C4-2B (cell line): ENCODE measurements at regions not wholly inside any gene's neighbourhood (a gene's known extent, or its start where the extent isn't known, plus 50 kb on each side); places are given as distances from the start of the nearest gene placed in this dataset.

Experiments used
- H3K27ac ChIP-seq: fragments of 450-650 bp; 2 replicates; pipeline ENCODE4 v1.5.1; 2017
- ZFX ChIP-seq: fragments of 450-650 bp; IDR thresholded peaks from 2 replicates; pipeline ENCODE4 v1.6.1; 2017
- TF ChIP-seq, protein P1 (sequence below): fragments of 450-650 bp; conservative IDR thresholded peaks from 2 replicates; pipeline ENCODE4 v1.5.1; 2017; ENCODE audit warnings: mild to moderate bottlenecking

DNA sequence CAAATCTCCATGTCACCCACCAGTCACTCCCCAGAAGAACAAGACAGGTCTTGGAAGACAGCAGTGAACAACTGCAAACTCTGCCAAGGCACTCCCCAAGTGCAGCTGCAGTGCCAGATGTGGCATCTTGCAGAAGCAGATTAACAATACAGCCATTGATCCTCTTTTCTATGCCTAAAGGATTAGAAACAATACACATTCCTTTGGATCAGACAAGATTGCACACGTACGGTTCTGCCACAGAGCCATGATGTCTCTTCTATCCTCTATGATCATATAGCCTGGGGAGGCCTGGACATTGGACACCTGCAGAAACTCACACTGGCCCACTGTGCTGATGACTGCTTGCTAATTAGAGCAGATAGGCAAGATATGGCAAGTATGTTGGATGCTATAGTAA is 155.9 kb downstream of the MYLK4 start:
- TF ChIP-seq, protein P1, sequence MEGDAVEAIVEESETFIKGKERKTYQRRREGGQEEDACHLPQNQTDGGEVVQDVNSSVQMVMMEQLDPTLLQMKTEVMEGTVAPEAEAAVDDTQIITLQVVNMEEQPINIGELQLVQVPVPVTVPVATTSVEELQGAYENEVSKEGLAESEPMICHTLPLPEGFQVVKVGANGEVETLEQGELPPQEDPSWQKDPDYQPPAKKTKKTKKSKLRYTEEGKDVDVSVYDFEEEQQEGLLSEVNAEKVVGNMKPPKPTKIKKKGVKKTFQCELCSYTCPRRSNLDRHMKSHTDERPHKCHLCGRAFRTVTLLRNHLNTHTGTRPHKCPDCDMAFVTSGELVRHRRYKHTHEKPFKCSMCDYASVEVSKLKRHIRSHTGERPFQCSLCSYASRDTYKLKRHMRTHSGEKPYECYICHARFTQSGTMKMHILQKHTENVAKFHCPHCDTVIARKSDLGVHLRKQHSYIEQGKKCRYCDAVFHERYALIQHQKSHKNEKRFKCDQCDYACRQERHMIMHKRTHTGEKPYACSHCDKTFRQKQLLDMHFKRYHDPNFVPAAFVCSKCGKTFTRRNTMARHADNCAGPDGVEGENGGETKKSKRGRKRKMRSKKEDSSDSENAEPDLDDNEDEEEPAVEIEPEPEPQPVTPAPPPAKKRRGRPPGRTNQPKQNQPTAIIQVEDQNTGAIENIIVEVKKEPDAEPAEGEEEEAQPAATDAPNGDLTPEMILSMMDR: no peak
- no peak for TF ChIP-seq ZFX
- no peak overlapping the region for H3K27ac ChIP-seq

DNA sequence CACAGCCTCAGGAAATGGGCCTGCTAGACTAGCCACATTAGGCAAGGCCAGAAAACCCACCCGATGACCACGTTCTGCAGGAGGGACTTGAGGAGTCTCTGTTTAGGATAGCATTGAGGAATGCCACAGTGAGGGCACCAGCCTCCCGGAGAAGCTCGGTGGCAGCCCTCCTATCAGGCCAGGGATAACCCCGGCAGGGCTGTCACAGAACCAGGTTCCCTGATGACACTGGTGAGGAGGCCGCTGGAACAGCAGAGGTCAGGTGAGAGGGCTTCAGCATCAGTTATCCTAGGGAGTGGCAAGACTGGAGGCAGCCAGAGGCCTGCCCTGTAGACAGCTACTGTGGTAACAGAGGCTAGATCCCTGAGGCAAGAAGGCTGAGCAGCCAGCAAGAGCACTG is 157.6 kb downstream of the MYLK4 start:
- H3K27ac ChIP-seq: no peak overlapping the region
- no peak for TF ChIP-seq ZFX
- TF ChIP-seq, protein P1: no peak

DNA sequence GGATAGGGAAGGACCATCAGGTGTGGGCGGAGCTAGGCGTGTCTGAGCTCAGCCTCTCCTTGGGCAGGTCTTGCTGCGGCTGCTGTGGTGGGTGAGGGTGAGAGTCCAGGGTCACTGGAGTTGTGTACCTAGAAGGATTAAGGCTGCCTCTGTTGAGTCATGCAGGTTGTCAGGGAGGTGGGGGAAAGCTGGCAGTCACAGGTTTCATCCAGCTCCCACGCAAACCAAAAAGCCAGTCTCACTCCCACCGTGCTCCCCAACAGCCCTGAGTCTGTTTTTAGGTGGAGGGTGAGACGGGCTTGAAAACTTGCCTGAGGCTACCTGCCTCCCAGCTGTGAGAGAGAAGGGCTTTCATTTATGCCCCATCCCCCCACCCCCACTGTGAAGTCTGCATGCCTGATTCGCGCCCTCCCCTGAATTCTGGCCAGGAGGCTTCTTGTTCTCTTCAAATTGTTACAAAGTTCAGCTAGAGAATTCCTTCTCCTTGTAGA is 161.5 kb downstream of the MYLK4 start:
- no peak for TF ChIP-seq ZFX
- TF ChIP-seq, protein P1: no peak
- H3K27ac ChIP-seq: no peak overlapping the region

DNA sequence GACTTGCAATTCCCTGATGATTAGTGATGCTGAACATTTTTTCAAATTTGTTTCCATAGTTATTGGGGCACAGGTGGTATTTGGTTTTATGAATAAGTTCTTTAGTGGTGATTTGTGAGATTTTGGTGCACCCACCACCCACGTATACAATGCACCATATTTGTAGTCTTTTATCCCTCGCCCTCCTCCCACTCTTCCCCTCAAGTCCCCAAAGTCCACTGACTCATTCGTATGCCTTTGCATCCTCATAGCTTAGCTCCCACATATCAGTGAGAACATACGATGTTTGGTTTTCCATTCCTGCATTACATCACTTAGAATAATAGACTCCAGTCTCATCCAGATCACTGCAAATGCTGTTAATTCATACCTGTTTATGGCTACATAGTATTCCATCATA is 167.3 kb downstream of the MYLK4 start:
- no peak for TF ChIP-seq ZFX
- TF ChIP-seq, protein P1: no peak
- no peak overlapping the region for H3K27ac ChIP-seq

DNA sequence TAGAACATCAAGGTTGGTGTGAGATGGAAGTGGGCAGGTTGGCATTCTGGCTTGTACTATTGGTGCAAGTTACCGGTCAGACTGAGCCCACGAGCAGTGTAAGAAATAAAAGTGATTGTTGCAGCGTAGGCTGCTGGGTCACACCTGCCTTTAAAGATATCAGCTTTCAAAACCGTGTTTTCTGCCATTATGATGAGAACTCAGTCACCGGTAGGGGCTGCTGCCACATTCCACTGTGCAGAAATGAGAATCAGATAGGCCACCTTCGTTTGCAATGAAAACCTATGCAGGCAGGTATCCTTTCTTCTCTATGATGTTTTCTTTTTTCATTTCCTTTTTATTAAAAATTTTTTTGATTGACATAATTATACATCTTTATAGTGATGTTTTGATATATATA is 168.5 kb downstream of the MYLK4 start:
- TF ChIP-seq, protein P1: no peak
- TF ChIP-seq ZFX: no peak
- H3K27ac ChIP-seq: no peak overlapping the region

DNA sequence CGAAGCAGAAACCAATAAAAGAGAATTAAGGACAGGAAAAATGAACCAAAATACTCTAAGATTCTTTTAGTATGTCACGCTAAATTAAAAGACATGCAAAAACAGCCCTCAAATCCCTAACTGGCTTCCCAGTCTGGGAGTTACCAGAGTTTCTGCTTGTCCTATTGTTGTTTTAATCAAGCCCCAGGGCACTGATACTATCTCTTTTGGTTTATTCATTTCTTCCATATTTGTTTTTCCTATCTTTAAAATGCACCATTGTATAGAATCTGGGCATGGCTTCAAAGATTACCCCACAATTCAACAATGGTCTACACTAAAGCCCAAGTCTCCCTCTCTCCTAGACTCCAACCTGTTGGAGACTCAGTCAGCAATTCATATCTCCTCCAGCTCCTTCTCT is 169.1 kb downstream of the MYLK4 start:
- TF ChIP-seq, protein P1: no peak
- no peak for TF ChIP-seq ZFX
- no peak overlapping the region for H3K27ac ChIP-seq

- TF ChIP-seq, protein P1: no peak
- TF ChIP-seq ZFX: no peak
- H3K27ac ChIP-seq: no peak overlapping the region
Measured at GRCh38 chr6:2581011-2581410, 169.7 kb downstream of the MYLK4 start.
